ENCODE measurements at regions not wholly inside any gene's neighbourhood (a gene's known extent, or its start where the extent isn't known, plus 50 kb on each side); places are given as distances from the start of the nearest gene placed in this dataset.

DNA sequence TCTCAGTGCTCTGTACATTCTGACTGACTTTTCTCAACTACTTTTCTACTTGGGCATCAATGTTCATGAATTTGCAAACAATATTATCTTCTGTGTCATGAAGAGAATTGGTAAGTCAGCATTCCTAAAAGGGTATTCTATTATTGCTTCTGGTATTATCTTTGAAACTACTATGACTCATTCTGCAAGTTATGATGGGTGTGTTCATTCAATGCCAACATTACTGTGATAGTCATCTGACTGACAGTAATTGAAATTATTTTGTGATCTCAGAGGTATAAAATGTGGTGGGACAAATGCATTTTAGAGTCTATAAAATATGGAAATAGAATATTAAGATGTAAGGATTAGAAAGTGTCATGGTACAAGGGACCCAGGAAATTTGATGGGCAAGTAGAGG lies 736.0 kb upstream of the CELF4 start:
- intact Hi-C loops (cut with micrococcal nuclease; ENCODE audit: unreplicated experiment) = no loop called here
- H3K9me3 Mint-ChIP-seq (ENCODE audit: unreplicated experiment) = no peaks in the 10 kb centered on the region
- DNase-seq = no peak
- no peak for TF ChIP-seq CTCF (IDR thresholded peaks at IDR 0.05; ENCODE audit: insufficient read depth in 1 of 2, low read depth in 1 of 2, low read length in 1 of 2, severe bottlenecking in 1 of 2, unreplicated experiment in 1 of 2)
- no peak overlapping the region for H3K27ac Mint-ChIP-seq (ENCODE audit: unreplicated experiment)
- no peaks in the 10 kb centered on the region for H3K27me3 ChIP-seq (replicated peaks; ENCODE audit: control insufficient read depth, insufficient read depth, low read length)
- H3K4me1 Mint-ChIP-seq (ENCODE audit: low read depth, unreplicated experiment) = no peaks in the 10 kb centered on the region
- CTCF ChIA-PET = no interaction called here
- H3K9me3 ChIP-seq = no peaks in the 10 kb centered on the region
- H3K36me3 ChIP-seq (ENCODE audit: control insufficient read depth, insufficient read depth, low read length) = no peaks in the 10 kb centered on the region
- no peaks in the 10 kb centered on the region for H3K27me3 Mint-ChIP-seq (ENCODE audit: insufficient read depth, unreplicated experiment)
- POLR2A ChIA-PET = no interaction called here
- no peaks in the 10 kb centered on the region for H3K4me1 ChIP-seq
- H3K36me3 Mint-ChIP-seq (ENCODE audit: insufficient read depth, unreplicated experiment) = no peaks in the 10 kb centered on the region
- no TSS peak for BruUV-seq (replicated peaks)
- no peak overlapping the region for H3K4me3 Mint-ChIP-seq (ENCODE audit: unreplicated experiment)
- H3K4me3 ChIP-seq (ENCODE audit: low read depth, low read length) = no peak overlapping the region

- intact Hi-C loops (cut with micrococcal nuclease; ENCODE audit: unreplicated experiment) = no loop called here
- DNase-seq = no peak
- Histone ChIP-seq H3K4me1 (no peaks in the 10 kb centered on the region), H3K27me3 (replicated peaks; ENCODE audit: control insufficient read depth, insufficient read depth, low read length) (no peaks in the 10 kb centered on the region), H3K36me3 (ENCODE audit: control insufficient read depth, insufficient read depth, low read length) (no peaks in the 10 kb centered on the region), H3K9me3 (no peaks in the 10 kb centered on the region), H3K4me3 (ENCODE audit: low read depth, low read length) (no peak overlapping the region)
- no TSS peak for BruUV-seq (replicated peaks)
- no peak for TF ChIP-seq CTCF (IDR thresholded peaks at IDR 0.05; ENCODE audit: insufficient read depth in 1 of 2, low read depth in 1 of 2, low read length in 1 of 2, severe bottlenecking in 1 of 2, unreplicated experiment in 1 of 2)
- no peaks in the 10 kb centered on the region for H3K36me3 Mint-ChIP-seq (ENCODE audit: insufficient read depth, unreplicated experiment)
- no peaks in the 10 kb centered on the region for H3K27me3 Mint-ChIP-seq (ENCODE audit: insufficient read depth, unreplicated experiment)
- POLR2A ChIA-PET = no interaction called here
- H3K4me1 Mint-ChIP-seq (ENCODE audit: low read depth, unreplicated experiment) = no peaks in the 10 kb centered on the region
- H3K9me3 Mint-ChIP-seq (ENCODE audit: unreplicated experiment) = no peaks in the 10 kb centered on the region
- CTCF ChIA-PET = no interaction called here
- H3K27ac Mint-ChIP-seq (ENCODE audit: unreplicated experiment) = no peak overlapping the region
- no peak overlapping the region for H3K4me3 Mint-ChIP-seq (ENCODE audit: unreplicated experiment)
Observed at GRCh38 chr18:38297910-38298309, 732.3 kb upstream of the CELF4 start.

DNA sequence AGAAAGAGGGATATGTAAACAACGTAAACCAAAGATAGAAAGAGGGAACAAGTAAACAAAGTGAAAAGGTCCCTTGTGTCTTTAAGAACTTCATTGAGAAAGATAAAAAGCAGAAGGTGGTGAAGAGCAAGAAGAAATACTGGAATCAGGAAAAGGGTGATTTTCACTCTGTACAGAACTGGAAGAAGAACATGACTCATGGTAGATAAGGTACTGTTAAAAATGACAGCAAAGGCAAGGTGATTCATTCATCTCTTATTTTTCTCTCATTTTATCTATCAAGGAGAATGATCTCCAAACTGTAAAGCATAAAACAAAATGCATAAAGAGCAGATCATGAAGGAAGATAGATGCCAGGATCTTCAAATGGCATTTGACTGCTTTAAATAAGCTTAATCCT lies 724.6 kb upstream of the CELF4 start:
- H3K4me1 ChIP-seq = no peaks in the 10 kb centered on the region
- intact Hi-C loops (cut with micrococcal nuclease; ENCODE audit: unreplicated experiment) = no loop called here
- POLR2A ChIA-PET = no interaction called here

More for the DNA sequence above, 724.6 kb upstream of the CELF4 start:
- no peaks in the 10 kb centered on the region for H3K27me3 ChIP-seq (replicated peaks; ENCODE audit: control insufficient read depth, insufficient read depth, low read length)
- no peak for TF ChIP-seq CTCF (IDR thresholded peaks at IDR 0.05; ENCODE audit: insufficient read depth in 1 of 2, low read depth in 1 of 2, low read length in 1 of 2, severe bottlenecking in 1 of 2, unreplicated experiment in 1 of 2)
- no TSS peak for BruUV-seq (replicated peaks)
- Mint-ChIP-seq H3K36me3 (ENCODE audit: insufficient read depth, unreplicated experiment) (no peaks in the 10 kb centered on the region), H3K27ac (ENCODE audit: unreplicated experiment) (no peak overlapping the region), H3K4me3 (ENCODE audit: unreplicated experiment) (no peak overlapping the region), H3K4me1 (ENCODE audit: low read depth, unreplicated experiment) (no peaks in the 10 kb centered on the region), H3K9me3 (ENCODE audit: unreplicated experiment) (no peaks in the 10 kb centered on the region), H3K27me3 (ENCODE audit: insufficient read depth, unreplicated experiment) (peaks cover 3% of the 10 kb centered on the region)
- no peaks in the 10 kb centered on the region for H3K36me3 ChIP-seq (ENCODE audit: control insufficient read depth, insufficient read depth, low read length)
- no peak for DNase-seq
- CTCF ChIA-PET = no interaction called here
- H3K4me3 ChIP-seq (ENCODE audit: low read depth, low read length) = no peak overlapping the region
- no peaks in the 10 kb centered on the region for H3K9me3 ChIP-seq

All from Caco-2 (cell line).